AG09319 (cell line): ENCODE measurements at regions not wholly inside any gene's neighbourhood (a gene's known extent, or its start where the extent isn't known, plus 50 kb on each side); places are given as distances from the start of the nearest gene placed in this dataset.

Source experiments
- DNase-seq: peaks from one replicate; pipeline ENCODE4 v3.0.0-alpha.2; 2010; ENCODE audit warnings: low read depth; ENCODE audit errors: extremely low read depth
- CTCF ChIP-seq: IDR thresholded peaks from 2 replicates; pipeline ENCODE4 v1.5.1; 2011; ENCODE audit warnings: low read depth, mild to moderate bottlenecking, inconsistent platforms, low read length, moderate library complexity

GRCh38 chr4:100694467-100694866 lies 176.6 kb upstream of the EMCN start:
- no peak for DNase-seq
- no peak for TF ChIP-seq CTCF

- no peak for TF ChIP-seq CTCF
- DNase-seq: no peak
Measured at GRCh38 chr4:100690812-100691211, 173.0 kb upstream of the EMCN start.

DNA sequence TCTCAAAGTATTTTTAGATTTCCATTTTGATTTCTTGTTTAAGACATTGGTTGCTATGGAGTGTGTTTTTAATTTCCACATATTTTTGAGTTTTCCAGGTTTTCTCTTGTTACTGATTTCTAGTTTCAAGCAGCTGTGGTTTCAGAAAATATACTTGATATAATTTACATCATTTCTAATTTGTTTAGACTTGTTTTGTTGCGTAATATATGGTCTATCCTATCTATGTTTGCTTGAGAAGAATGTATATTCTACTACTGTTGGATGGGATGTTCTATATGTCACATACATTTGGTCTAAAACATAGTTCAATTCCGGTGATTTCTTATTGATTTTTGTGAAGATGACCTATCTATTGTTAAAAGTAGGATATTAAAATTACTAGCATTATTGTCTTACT lies 170.5 kb upstream of the EMCN start:
- no peak for DNase-seq
- TF ChIP-seq CTCF: no peak

GRCh38 chr4:100682477-100683218 lies 164.8 kb upstream of the EMCN start:
- no peak for DNase-seq
- TF ChIP-seq CTCF: no peak

DNA sequence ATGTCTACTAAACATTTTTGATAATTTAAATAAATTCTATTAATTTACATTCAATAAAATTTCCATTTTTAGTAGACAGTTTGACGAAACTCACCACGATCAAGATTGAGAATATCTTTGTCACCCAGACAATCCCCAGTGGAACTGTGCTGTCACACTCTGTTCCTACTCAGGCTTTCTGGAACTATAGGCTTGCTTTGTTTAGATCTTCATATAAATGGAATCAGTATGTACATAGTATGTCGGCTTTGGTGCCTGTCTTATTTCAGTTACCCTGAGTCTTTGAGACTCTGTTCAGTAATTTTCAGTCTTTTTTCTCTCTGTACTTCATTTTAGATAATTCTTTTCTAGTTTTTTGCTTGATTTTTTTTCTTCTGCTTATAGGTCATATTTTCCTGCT lies 163.5 kb upstream of the EMCN start:
- no peak for DNase-seq
- TF ChIP-seq CTCF: no peak

GRCh38 chr4:100679926-100680325 lies 162.1 kb upstream of the EMCN start:
- no peak for DNase-seq
- no peak for TF ChIP-seq CTCF

DNA sequence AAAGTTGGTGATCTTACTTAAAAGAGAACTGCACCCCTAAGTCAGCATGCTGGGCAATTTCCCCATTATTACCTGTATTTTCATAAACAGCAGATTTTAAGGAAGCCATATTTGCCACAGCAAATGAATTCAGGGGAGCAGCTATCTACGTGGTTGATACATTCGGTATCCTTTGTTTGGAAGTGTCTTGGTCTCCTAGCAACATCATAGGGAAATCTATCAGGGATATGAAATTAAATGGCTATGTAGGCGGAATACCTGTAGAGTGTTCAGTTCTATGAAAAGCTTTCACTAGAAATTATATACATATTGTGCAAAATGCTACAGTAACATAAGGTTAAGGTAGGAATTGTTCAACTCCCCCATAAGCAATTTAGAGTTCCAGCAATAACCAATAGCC lies 157.2 kb upstream of the EMCN start:
- DNase-seq: no peak
- TF ChIP-seq CTCF: no peak
